ENCODE measurements at regions not wholly inside any gene's neighbourhood (a gene's known extent, or its start where the extent isn't known, plus 50 kb on each side); places are given as distances from the start of the nearest gene placed in this dataset.
"Not testable (repeated sequence)": the region's sequence is repeated elsewhere in the genome, so short reads cannot be mapped to it uniquely, and the experiment has no call there.

DNA sequence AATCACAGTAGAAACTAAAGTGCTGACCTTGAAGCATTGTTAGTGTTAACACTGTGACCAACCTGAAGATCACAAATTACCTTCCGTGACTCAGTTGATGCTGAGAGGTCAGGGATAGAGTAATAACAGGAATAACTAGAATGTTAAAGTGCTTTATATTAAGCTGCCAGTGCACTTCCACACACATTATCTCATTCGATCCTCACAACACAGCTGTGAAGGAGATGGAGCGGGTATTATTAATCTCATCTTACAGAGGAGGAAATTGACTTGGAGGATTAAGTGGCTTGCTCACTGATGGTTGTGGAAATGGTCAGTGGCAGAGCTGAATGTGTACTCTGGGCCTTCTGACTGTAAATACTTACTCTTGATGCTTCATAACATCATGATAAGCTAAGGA, 252.5 kb upstream of the DMRT1 start:
- no peak for DNase-seq (ENCODE audit: low read depth in 2 of 2)

DNA sequence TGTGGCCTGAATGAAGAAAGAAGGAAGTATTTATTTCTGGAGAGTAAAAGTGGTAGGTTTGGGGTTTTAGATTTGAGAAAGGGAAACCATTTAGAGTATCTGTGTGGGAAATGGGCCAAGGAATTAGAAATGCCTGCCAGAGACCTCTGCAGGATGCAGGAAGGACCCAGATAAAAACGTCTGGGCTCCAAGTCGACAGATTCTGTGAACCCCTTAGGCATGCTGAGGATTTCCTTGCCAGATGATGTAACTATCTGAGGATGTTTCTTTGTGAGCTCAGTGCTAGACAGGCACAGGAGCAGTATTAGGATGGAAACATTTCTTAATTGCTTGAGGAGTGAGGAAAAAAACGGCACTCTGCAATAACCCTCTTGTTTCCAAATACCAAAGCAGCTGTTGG, 251.8 kb upstream of the DMRT1 start:
- DNase-seq (ENCODE audit: low read depth in 2 of 2): no peak

DNA sequence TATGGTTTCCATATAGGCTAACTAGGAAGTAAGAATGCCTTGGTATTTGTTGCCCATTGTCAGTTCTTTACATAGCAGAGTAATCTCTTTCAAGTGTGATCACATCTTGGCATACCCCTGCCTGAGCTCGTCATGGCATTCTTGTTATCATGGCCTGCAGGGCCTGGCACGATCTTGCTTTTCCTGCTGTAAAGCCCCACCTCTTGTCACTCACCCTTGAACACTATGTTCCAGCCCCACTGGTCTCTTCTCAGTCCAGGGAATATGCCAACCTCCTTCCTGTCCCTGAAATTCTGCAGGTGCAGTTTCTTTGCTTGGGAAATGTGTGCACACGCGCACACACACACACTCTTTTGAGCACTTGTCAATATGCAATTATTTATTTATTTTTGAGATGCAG, 250.2 kb upstream of the DMRT1 start:
- no peak for DNase-seq (ENCODE audit: low read depth in 2 of 2)

DNA sequence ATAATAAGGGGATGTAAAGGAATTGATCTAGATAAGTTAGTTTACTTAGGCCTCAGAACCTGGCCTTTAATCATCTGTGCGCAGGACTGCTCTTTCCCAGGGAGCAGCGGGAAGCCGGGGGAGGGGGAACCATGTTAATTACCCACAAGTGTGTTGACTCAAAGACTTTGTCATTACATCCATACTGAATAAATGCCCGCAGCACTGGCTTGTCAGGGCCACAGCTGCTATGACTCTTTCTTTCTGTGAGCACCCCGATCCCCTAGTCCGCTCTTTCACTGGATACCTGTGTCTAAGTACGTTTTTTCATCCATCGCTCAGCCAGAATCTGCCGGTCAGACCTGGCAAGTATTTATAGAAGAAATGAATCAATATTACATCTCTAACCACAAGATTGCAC, 249.3 kb upstream of the DMRT1 start:
- no peak for DNase-seq (ENCODE audit: low read depth in 2 of 2)

DNA sequence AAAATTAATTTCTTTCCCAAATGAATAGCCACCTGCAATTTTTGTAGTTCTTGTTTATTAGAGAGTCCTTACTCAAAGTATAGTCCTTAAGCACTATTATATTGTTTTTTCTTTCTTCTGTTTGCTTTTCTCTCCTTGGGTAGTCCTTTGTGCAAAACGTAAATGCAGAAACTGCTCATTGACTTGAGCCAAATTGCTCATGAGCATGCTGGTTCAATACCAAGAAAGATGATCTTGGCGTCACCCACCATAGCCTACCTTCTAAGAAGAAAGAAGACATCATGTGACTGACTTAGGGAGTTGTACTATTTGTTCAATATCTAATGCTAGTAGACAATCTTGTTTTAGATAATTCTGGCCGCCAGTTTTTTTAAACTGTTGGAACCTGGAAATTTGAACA, 248.8 kb upstream of the DMRT1 start:
- DNase-seq (ENCODE audit: low read depth in 2 of 2): no peak

DNA sequence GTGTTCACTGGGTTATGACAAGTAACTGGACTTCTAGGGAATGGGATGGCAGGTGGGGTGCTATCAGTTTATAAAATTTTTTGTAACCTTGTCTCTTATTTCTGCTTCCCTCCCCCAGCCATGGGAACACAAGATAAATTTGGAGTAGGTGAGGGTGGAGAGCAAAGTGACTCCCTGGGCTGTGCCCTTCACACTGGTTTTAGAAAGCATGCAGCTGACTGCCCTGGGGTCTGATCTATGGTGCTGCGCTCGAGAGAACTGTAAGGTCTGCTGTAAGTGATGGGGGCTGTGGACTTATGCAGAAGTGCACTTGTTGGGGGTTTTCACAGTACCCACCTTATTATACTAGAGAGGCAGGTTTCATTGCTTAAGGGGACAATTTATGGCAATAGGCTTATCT, 247.7 kb upstream of the DMRT1 start:
- no peak for DNase-seq (ENCODE audit: low read depth in 2 of 2)

DNA sequence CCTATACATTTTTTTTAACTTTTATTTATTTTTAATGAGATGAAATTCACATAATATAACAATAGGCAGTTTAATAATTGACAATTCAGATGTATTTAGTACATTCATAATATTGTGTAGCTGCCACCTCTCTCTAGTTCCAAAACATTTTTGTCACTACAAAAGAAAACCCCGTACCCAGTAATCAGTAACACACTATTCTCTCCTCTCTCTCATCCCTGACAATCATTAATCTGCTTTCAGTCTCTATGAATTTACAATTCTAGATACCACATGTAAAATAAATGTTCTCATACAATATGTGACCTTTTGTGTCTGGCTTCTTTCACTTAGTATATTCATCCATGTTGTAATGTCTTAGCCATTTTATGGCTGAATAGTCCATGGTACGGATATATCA, 244.8 kb upstream of the DMRT1 start:
- no peak for DNase-seq (ENCODE audit: low read depth in 2 of 2)

DNA sequence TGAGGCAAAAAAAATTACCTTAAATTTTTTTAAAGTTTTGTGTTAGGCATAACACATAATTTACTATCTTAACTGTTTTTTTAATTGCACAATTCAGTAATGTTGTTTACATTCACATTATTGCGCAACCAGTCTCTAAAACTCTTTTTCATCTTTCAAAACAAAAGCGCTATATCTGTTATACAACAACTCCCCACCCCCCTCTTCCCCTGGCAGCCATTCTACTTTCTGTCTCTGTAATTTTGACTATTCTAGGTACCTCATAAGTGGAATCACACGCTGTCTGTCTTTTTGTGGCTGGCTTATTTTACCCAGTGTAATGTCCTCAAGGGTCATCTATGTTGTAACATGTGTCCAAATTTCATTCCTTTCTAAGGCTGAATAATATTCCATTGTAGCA, 241.5 kb upstream of the DMRT1 start:
- no peak for DNase-seq (ENCODE audit: low read depth in 2 of 2)

DNA sequence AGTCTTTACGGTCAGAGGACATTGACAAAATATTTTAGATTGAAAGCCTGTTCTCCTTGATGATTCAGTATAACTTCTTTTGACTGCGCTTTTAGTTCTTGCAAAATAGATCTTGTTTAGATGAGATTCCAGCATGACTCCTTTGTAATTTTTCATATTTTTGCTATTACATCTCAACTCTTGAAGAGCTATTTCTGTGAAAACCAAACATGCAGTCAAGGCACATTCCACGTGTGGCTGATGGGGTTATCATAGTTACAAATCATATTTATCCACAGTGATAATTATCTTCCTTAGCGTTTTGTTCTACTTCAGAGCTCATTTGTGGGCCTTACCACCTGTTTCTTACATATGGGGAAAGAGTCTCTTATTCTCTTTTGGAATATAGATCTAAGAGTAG, 238.8 kb upstream of the DMRT1 start:
- DNase-seq (ENCODE audit: low read depth in 2 of 2): no peak

DNA sequence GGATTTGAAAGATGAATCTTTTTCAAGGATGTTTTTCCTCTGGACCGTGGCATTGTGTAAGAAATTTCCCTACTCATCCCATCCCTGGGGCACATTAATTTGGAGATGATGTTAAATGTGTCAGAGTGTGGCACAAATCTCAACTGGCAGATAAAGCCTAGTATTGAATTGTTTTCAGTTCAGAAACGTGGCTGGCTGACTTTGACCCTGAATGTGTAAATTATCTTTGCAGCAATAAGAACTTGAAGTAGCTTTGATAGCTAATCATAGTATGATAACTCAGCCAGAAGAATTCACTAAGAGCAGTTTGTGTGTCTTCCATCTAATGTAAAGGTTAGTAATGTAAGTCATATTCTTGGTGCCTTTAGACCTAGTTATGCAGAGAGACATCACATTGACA, 238.4 kb upstream of the DMRT1 start:
- DNase-seq (ENCODE audit: low read depth in 2 of 2): no peak

DNA sequence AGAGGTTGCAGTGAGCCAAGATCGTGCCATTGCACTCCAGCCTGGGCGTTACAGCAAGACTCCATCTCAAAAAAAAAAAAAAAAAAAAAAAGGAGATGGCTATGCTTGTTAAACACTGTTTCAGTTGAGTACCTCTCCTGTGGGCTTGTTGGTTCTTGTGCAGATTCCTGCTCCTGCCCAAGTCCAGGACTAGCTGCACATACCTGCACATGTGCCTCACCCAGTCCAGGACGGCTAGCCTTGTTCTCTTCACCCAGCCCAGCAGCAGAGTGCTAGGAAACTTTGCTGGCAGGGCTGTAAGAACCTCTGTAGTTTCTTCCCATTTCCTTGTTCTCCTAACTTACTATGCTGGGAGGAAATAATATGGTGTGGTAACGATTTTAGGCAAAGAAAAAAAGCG, 234.1 kb upstream of the DMRT1 start:
- DNase-seq (ENCODE audit: low read depth in 2 of 2): no peak

DNA sequence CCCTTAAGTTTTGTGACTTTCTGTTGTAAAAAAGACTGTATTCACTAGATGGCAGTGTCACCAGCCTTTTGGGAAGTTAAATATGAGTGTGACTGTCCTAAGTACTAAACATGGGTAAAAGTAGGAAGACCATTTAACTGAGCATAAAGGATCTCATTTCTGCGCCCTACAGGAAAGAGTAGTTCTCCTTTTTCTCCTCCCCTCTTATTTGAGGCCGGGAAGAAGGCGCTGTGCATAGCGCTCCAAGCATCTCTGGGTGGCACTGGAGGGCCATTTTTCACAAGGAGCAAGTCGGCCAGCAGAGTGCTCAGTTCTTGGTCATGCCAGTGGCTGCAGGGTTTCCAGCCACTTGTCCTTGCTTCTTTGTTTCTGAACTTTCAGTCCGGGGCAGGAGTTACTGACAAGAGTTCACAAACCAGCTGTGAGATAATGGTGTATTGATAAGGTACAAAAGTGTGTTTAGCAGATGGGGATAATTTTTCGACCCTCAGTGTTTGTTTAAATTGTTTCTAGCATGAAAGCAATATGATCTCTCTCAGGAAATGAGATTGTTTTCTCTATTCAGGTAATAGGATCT, 227.6 kb upstream of the DMRT1 start:
- no peak for DNase-seq (ENCODE audit: low read depth in 2 of 2)

DNA sequence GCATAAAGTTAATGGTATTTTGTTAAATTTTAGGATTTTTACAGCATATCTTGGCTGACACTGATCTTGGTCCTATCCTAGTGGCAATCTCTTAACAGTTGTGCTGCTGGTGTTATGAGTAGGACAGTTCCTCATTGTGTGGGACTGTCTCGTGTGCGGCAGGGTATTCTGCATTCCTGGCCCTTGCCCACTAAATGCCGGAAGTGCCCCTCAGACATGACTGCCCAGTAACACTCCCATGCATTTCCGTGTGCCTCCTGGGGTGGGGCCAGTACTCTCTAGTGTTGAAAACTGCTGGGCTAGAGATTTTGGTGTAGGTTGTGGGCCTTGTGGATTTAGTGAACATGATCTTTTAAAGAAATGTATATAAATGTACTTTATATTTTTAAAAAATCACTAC, 227.1 kb upstream of the DMRT1 start:
- no peak for DNase-seq (ENCODE audit: low read depth in 2 of 2)

DNA sequence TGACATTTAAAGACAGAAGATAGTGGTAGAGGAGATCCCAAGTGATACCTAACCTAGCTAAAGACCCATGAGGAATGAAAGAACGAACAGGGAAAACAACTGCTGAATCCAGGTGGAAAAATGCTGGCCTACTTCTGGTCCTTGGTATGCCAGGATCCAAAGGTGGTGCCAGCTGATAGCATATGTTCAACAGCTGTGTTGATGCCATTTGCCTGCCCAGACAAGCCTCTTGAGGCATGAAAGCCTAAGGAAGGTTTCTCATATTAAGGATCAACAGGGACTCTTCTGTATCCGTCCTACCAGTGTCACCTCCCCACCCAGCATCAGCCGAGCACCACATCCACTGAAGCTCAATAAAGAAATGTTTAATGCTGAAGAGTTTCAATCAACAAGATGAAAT, 225.7 kb upstream of the DMRT1 start:
- no peak for DNase-seq (ENCODE audit: low read depth in 2 of 2)

DNA sequence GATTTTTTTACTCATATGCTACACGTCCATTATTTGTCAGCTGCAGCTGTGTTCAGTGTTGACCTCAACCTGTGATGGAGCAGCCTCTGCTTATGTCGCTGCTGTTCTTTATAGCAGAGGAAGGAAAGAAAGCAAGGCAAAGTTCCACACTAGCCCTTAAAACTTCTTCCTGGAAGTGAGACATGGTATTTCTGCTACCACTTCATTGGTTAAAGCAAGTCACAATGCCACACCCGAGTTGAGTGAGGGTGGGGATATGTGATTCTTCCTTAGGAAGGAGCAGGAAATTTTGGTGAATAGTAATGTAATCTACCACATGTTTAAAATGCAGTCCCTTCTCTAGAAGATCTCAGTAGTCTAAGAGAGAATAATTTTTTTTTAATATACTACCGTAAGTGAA, 224.8 kb upstream of the DMRT1 start:
- DNase-seq (ENCODE audit: low read depth in 2 of 2): no peak

DNA sequence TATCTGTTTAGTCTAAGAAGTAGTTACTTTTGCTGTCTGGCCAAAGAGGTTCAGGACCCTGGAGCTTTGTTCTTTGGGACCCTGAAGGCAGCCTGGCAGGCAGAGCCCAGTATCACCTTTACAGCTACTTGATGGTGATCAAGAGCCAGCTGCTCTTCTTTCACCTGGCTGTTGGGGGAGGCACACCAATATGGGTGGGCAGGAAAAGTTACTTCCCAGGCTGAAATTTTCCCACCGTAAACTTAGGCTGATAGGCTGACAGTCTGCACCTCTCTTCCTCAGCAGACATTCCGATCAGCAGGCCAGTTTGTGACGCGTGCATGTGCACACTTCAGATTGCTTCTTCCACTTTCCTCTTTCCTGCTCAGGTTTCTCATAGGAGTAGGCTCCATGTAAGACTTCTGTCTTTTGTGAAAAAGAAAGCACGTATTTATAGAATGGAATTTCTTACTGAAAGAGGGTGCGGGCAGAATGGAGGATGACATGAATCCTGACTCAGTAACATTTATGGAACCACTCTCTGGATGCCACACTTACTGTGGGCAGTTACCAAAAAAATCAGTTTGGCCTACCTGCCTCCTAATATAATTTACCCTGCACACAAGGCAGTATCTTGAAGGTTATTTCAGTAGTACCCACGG, 223.9 kb upstream of the DMRT1 start:
- no peak for DNase-seq (ENCODE audit: low read depth in 2 of 2)

DNA sequence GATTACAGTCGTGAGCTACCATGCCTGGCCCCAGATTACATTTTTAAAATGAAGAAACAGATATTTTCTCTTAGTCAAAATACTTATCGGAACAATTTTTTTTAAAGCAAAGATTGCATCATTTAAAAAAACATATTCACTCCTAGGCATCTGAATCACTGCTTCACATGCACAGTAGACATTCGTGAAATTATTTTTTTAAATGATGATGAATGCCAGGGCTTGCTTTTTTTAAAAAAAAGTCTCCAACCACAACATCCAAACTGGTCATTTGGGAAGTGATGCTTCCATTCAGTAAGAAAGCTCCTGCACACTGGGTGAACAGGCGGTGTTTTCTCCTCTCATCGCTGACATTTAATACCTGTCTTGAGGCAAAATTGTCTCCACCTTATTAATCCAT, 223.0 kb upstream of the DMRT1 start:
- DNase-seq (ENCODE audit: low read depth in 2 of 2): no peak

DNA sequence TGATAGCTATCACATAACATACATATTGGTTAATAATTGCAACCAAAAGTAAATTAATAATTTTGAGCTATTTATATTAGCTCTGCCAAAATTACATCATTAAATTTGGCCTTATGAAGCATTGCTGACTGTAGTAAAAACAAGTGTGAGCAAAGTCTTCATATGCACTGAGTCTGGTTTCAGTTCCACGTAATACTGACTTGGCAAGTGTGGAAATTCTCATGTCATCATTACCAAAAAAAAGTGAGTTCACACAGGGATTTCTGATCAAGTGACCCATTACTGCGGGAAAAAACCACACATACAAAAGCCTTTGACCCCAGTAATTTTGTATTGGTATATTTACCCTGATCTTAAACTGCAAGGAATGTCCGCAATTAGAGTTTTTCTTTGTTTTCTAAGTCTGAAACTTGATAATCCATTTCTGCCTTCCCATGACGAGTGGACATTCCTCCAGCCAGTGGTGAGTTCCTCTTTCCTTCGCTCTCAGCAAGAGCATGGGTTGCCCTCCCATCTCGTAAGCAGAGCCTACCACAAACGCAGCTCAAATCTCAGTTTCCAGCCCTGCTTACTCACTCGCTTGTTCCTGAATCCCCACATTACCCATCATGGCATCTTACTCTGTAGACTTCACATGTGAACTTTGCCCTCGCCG, 220.2 kb upstream of the DMRT1 start:
- no peak for DNase-seq (ENCODE audit: low read depth in 2 of 2)

DNA sequence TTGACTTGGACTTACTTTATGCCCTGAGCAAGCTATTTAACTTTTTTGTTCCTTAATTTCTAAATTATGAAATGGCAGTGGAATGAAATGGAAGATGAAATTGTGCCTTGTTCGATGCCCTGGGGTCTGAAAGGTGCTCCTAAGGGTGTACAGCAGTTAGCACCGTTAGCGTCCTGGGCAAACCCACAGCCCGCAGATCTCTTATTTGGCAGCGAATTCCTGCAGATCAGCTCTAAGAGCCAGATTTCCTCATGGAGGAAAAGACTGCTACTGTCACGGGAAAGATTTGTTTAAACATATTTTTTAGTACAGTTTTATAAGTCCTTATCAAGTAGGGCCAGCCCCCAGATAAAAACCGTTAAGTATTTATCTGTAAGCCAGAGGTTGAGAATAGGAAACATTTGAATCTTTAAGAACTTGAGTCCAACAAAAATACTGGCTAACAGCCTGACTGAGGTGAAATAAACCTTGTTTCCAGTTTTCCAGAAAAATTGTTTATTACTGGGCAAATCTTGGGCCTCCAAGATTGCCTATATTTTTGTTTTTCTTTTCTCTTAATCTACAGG, 216.5 kb upstream of the DMRT1 start:
- no peak for DNase-seq (ENCODE audit: low read depth in 2 of 2)

DNA sequence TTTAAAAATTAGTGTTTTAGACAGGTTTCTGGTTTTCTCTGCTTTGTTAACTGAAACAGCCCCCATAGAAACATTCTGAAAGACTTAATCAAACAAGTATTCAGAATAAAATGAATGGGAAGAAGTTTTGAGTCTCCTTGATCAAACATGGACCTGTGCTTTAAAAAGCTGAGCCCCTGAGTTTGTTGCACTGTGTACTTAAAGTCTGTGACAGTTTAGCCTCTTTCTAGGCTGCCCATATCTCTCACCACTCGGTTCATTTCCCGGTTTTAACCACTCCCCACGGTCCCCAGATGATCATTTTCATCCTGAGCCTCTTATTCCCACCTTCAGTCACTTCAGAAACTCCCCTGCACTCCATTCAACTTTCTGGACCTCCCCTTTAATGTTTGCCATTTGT, 215.9 kb upstream of the DMRT1 start:
- no peak for DNase-seq (ENCODE audit: low read depth in 2 of 2)

DNA sequence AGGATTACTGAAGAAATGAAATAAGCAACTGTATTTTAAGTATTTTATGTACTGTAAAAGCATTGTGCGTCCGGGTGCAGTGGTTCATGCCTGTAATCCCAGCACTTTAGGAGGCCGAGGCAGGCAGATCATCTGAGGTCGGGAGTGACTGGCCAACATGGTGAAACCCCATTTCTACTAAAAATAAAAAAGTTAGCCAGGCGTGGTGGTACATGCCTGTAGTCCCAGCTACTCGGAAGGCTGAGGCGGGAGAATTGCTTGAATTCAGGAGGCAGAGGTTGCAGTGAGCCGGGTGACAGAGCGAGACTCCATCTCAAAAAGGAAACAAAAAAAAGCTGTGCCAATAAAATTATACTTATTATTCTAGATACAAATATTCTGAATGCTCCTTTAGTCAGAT, 215.4 kb upstream of the DMRT1 start:
- not testable (repeated sequence) for DNase-seq (ENCODE audit: low read depth in 2 of 2)

DNA sequence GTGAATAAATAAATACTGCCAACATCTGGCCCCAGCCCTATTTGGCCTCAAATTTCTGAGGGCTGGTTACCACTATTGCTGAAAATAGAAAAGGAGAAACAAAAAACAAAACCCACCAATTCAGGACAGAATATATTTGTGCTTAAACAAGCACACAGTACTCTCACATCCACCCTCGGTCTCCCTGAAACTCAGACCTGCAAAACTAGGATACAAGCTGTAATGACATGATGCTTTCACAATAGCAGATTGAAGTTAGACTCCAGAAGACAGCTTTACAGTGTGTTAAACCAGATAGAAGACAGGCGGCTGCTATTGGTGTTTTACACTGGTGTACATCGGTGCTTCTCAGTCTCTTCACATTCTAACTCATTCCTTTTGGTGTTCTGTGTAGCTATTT, 214.9 kb upstream of the DMRT1 start:
- DNase-seq (ENCODE audit: low read depth in 2 of 2): no peak

DNA sequence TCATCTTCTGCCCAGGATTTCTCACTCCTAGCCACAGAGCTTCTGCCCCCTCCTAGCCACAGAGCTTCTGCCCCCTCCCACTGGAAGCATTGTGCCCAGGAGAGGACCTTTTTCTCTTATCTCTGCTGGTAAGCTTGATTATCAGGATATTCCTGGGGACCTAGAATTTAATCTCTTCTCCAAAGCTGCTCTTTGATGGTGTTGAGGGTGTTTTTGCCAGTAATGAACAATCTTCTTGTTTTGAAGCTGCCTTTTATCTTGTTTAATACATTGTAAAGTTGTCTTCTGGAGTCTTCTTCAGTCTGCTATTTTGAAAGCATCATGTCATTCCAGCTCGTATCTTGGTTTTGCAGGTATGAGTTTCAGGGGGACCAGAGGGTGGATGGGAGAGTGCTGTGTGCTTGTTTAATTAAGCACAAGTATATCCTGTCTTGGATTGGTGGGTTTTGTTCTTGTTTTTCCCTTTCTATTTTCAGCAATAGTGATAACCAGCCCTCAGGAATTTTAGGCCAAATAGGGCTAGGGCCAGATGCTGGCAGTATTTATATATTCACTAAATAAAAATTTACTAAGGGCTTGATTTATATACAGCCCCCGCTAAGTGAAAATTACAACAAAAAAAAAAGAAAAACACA, 214.0 kb upstream of the DMRT1 start:
- DNase-seq (ENCODE audit: low read depth in 2 of 2): no peak
